ENCODE measurements at regions not wholly inside any gene's neighbourhood (a gene's known extent, or its start where the extent isn't known, plus 50 kb on each side); places are given as distances from the start of the nearest gene placed in this dataset.

DNA sequence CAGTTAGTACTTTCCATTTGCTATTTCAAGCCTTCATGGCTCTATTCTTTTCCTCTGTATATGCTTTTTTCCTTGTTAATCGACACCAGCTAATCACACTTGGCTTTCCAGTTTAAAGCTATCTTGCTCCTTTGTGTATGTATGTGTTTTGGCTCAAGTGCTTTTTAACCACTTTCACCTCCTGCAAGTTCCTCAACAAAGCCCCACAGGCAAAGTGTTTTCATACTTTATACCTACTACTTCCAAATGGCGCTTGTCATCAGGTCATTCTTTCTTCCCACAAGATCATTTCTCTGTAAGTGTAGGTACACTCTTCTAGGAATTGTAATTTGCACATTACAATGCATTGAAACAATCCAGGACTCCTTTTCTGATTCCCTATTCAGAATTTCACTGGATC, 64.0 kb upstream of the FIGN start:
- H3K4me3 ChIP-seq: no peak overlapping the region
- no peak overlapping the region for H3K27ac ChIP-seq

DNA sequence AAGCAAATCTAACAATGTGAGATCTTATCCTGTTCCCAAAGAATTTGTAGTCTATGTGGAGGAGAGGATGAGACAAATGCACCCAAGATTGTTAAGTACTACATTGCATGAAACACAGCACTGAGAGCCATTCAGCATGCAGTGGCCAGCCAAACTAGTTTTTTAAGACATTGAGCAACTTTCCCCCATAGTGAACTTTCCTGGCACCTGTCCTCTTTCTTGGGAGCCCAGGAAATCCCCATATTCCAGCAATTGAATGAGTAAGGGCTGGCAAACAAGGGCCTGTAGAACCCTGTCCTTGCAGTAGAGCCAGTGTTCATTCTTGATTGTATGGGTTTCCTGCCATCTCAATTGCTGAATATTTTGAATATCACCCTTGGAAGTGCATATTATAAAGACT, 58.8 kb upstream of the FIGN start:
- Histone ChIP-seq H3K27ac (peak overlapping the region in 1 of 21 experiments; percentile 7), H3K4me3 (no peak overlapping the region)

Data from skin epidermis (tissue), 12 donors.